Activated CD4-positive, alpha-beta T cell treated with anti-CD3 and anti-CD28 coated beads for 4 hours (primary cell): ENCODE measurements at regions not wholly inside any gene's neighbourhood (a gene's known extent, or its start where the extent isn't known, plus 50 kb on each side); places are given as distances from the start of the nearest gene placed in this dataset.
"Not testable (repeated sequence)": the region's sequence is repeated elsewhere in the genome, so short reads cannot be mapped to it uniquely, and the experiment has no call there.

Experiments used
- DNase-seq, 2 donors: peaks; one replicate each; pipeline ENCODE4 v3.0.0-alpha.2; 2020

- no peak for DNase-seq
These were observed 367.8 kb downstream of the TLE1 start for GRCh38 chr9:81321551-81321950.

GRCh38 chr9:81320909-81321482 lies 368.4 kb downstream of the TLE1 start:
- no peak for DNase-seq

- DNase-seq: no peak
These were observed 370.8 kb downstream of the TLE1 start for GRCh38 chr9:81318571-81318970.

- DNase-seq: no peak
These were observed 371.4 kb downstream of the TLE1 start for GRCh38 chr9:81317939-81318338.

GRCh38 chr9:81317223-81317622 lies 372.1 kb downstream of the TLE1 start:
- no peak for DNase-seq

- no peak for DNase-seq
These were observed 374.9 kb downstream of the TLE1 start for GRCh38 chr9:81314490-81314889.

GRCh38 chr9:81313877-81314276 lies 375.5 kb downstream of the TLE1 start:
- no peak for DNase-seq

GRCh38 chr9:81312346-81312745 lies 377.0 kb downstream of the TLE1 start:
- no peak for DNase-seq

GRCh38 chr9:81308404-81308803 lies 380.9 kb downstream of the TLE1 start:
- DNase-seq: no peak

- DNase-seq: not testable (repeated sequence)
These were observed 381.6 kb downstream of the TLE1 start for GRCh38 chr9:81307791-81308190.

GRCh38 chr9:81305561-81306182 lies 383.7 kb downstream of the TLE1 start:
- no peak for DNase-seq

- no peak for DNase-seq
These were observed 385.7 kb downstream of the TLE1 start for GRCh38 chr9:81303658-81304057.

GRCh38 chr9:81293651-81294050 lies 395.7 kb downstream of the TLE1 start:
- no peak for DNase-seq

- DNase-seq: no peak
These were observed 397.1 kb downstream of the TLE1 start for GRCh38 chr9:81292056-81292805.

- no peak for DNase-seq
These were observed 399.7 kb downstream of the TLE1 start for GRCh38 chr9:81289622-81290021.

- DNase-seq: no peak
These were observed 421.3 kb downstream of the TLE1 start for GRCh38 chr9:81268048-81268447.

- no peak for DNase-seq
These were observed 422.7 kb downstream of the TLE1 start for GRCh38 chr9:81266674-81267073.

GRCh38 chr9:81266086-81266485 lies 423.3 kb downstream of the TLE1 start:
- DNase-seq: no peak

GRCh38 chr9:81264516-81264915 lies 424.8 kb downstream of the TLE1 start:
- no peak for DNase-seq

GRCh38 chr9:81259896-81260295 lies 429.5 kb downstream of the TLE1 start:
- DNase-seq: no peak

GRCh38 chr9:81256368-81256767 lies 433.0 kb downstream of the TLE1 start:
- no peak for DNase-seq

- no peak for DNase-seq
These were observed 438.7 kb downstream of the TLE1 start for GRCh38 chr9:81250606-81251005.

GRCh38 chr9:81250041-81250440 lies 439.3 kb downstream of the TLE1 start:
- DNase-seq: no peak

GRCh38 chr9:81245254-81245956 lies 443.9 kb downstream of the TLE1 start:
- DNase-seq: no peak
